WTC11 (cell line): ENCODE measurements at regions not wholly inside any gene's neighbourhood (a gene's known extent, or its start where the extent isn't known, plus 50 kb on each side); places are given as distances from the start of the nearest gene placed in this dataset.

Source experiments
- CTCF ChIP-seq: fragments of 200-600 bp; IDR thresholded peaks from 2 replicates; pipeline ENCODE4 v1.8.0; 2022; ENCODE audit warnings: antibody characterized with exemption
- SP1 ChIP-seq: sonication (generic); formaldehyde crosslinking; conservative IDR thresholded peaks from 2 replicates; pipeline ENCODE4 v1.8.1; 2022; ENCODE audit warnings: missing genetic modification reagents
- TF ChIP-seq, protein P1 (sequence below): sonication (generic); formaldehyde crosslinking; IDR thresholded peaks from 2 replicates; pipeline ENCODE4 v1.8.0; 2022; ENCODE audit warnings: mild to moderate bottlenecking, missing genetic modification reagents

DNA sequence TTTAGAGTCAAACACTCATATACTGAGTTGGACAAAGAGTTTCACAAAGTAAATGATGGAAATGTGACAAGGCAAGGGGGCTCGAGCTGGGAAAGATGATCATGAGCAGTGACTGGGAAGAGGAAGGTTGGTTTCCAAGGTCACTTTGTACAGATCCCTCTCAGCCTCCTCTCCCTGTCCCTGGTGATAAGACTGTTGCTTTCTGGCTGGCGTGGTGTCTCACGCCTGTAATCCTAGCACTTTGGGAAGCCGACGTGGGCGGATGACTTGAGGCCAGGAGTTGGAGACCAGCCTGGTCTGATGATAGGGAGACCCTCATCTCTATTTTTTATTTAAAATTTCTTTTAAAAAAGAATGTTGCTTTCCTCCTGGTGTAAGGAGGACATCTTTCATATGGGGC is 65.4 kb upstream of the CALM2 start:
- TF ChIP-seq CTCF (no peak), SP1 (CRISPR knock-in tag) (no peak)
- TF ChIP-seq, protein P1, sequence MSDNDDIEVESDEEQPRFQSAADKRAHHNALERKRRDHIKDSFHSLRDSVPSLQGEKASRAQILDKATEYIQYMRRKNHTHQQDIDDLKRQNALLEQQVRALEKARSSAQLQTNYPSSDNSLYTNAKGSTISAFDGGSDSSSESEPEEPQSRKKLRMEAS (CRISPR knock-in tag) = no peak
